Spleen (tissue), 11 donors: ENCODE measurements at regions not wholly inside any gene's neighbourhood (a gene's known extent, or its start where the extent isn't known, plus 50 kb on each side); places are given as distances from the start of the nearest gene placed in this dataset.

Experiments
- DNase-seq: peaks from one replicate; pipeline ENCODE4 v3.0.0-alpha.2; 2020
- H3K27ac ChIP-seq, 8 donors: fragments of 200-600 bp; sonication (generic) in 7 of 8; 1 replicate in 4 of 8; 2 replicates in 4 of 8; pipeline versions ENCODE4 v1.5.0 to v1.8.0; 2016 to 2021; ENCODE audit warnings: inconsistent platforms in 4 of 8, mild to moderate bottlenecking in 4 of 8, moderate library complexity in 1 of 8
- H3K27me3 ChIP-seq, 7 donors: fragments of 200-600 bp; sonication (generic) in 6 of 7; replicated peaks in 1 of 7; 1 replicate in 4 of 7; 2 replicates in 3 of 7; pipeline versions ENCODE4 v1.5.0 to v1.8.0; 2016 to 2021; ENCODE audit warnings: inconsistent platforms in 3 of 7, mild to moderate bottlenecking in 1 of 7
- H3K36me3 ChIP-seq, 6 donors: fragments of 200-600 bp; sonication (generic) in 5 of 6; 1 replicate in 4 of 6; 2 replicates in 2 of 6; pipeline versions ENCODE4 v1.5.0 to v1.8.0; 2016 to 2021; ENCODE audit warnings: inconsistent platforms in 2 of 6
- H3K4me1 ChIP-seq, 6 donors: fragments of 200-600 bp; sonication (generic) in 5 of 6; 1 replicate in 3 of 6; 2 replicates in 3 of 6; pipeline versions ENCODE4 v1.5.0 to v1.8.0; 2016 to 2021; ENCODE audit warnings: inconsistent platforms in 3 of 6
- H3K4me3 ChIP-seq, 8 donors: fragments of 200-600 bp; sonication (generic) in 7 of 8; 1 replicate in 4 of 8; 2 replicates in 4 of 8; pipeline versions ENCODE4 v1.5.0 to v1.8.0; 2016 to 2021; ENCODE audit warnings: inconsistent platforms in 4 of 8, mild to moderate bottlenecking in 4 of 8, moderate library complexity in 2 of 8
- H3K9me3 ChIP-seq, 8 donors: fragments of 200-600 bp; sonication (generic) in 7 of 8; 1 replicate in 4 of 8; 2 replicates in 4 of 8; pipeline versions ENCODE4 v1.5.0 to v1.8.0; 2016 to 2021; ENCODE audit warnings: inconsistent platforms in 4 of 8
- CTCF ChIP-seq, 11 experiments: fragments of 200-600 bp in 7 of 11; fragments of 450-650 bp in 4 of 11; sonication (generic) in 4 of 11; IDR thresholded peaks in 8 of 11; conservative IDR thresholded peaks in 3 of 11; 1 replicate in 7 of 11; 2 replicates in 4 of 11; pipeline versions ENCODE4 v1.4.0 to v1.8.0; 2016 to 2021; ENCODE audit warnings: antibody characterized with exemption in 11 of 11, inconsistent platforms in 4 of 11, mild to moderate bottlenecking in 1 of 11
- POLR2A ChIP-seq, 3 donors: fragments of 450-650 bp; IDR thresholded peaks; one replicate each; pipeline ENCODE4 v1.5.1; 2017; ENCODE audit warnings: antibody characterized with exemption in 3 of 3, mild to moderate bottlenecking in 1 of 3
- POLR2AphosphoS5 ChIP-seq, 3 donors: sonication (generic); formaldehyde crosslinking; IDR thresholded peaks; one replicate each; pipeline ENCODE4 v1.5.1; 2017; ENCODE audit warnings: antibody characterized with exemption in 3 of 3
- WGBS, 5 donors: extraction: QIAGEN DNeasy Blood & Tissue Kit in 3 of 5; methylation state at CpG; one replicate each; pipeline versions ENCODE4 v1.1.5 to v1.1.7; 2013 to 2018; 5-methylcytosine and 5-hydroxymethylcytosine counted together
- intact Hi-C: fragments of 100-400 bp; cut with DNase I; formaldehyde crosslinking; loops from one replicate; pipeline ENCODE4 v1.15.0; 2023; ENCODE audit warnings: low total_unique reads
- donor health status: healthy with polysubstance abuse.
- donor health status: DM: no; HTN: no; CAD: no; lungs with moderate emphysema.
- donor health status: DM: no; HTN: no; CAD: no.
- donor health status: Bipolar disorder and iron deficiency.
- donor health status: healthy.
- donor health status: DM: no; HTN: no; CAD: no.
- donor health status: DM: yes; HTN: yes; CAD: no.

GRCh38 chr14:92252323-92252722 lies 70.6 kb upstream of the SLC24A4 start:
- WGBS, 5 donors, result 71 to 75% (median 74%) methylated on average over 16 of the region's 16 CpGs
- no peak for DNase-seq
- Histone ChIP-seq H3K9me3 (no peaks in the 10 kb centered on the region), H3K27ac (no peak overlapping the region), H3K27me3 (peaks cover 0 to 57% (median 17%) of the 10 kb centered on the region in 7 donors), H3K36me3 (no peaks in the 10 kb centered on the region), H3K4me1 (peaks cover 0 to 26% (median 2%) of the 10 kb centered on the region in 6 donors), H3K4me3 (no peak overlapping the region)
- intact Hi-C loops, result no loop called here
- no peak for TF ChIP-seq POLR2A (IDR thresholded peaks at IDR 0.05)
- no peak for TF ChIP-seq CTCF (IDR thresholded peaks at IDR 0.05 in 8 of 11, conservative IDR thresholded peaks at IDR 0.05 in 3 of 11)
- no peak for TF ChIP-seq POLR2AphosphoS5 (IDR thresholded peaks at IDR 0.05)

GRCh38 chr14:92253381-92253894 lies 69.5 kb upstream of the SLC24A4 start:
- H3K27me3 ChIP-seq, result peaks cover 0 to 57% (median 17%) of the 10 kb centered on the region in 7 donors
- no peaks in the 10 kb centered on the region for H3K9me3 ChIP-seq
- WGBS, 5 donors, result 49 to 64% (median 50%) methylated on average over 15 of the region's 15 CpGs

GRCh38 chr14:92254786-92255185 lies 68.2 kb upstream of the SLC24A4 start:
- no peak for DNase-seq
- no peak overlapping the region for H3K4me3 ChIP-seq
- TF ChIP-seq POLR2A (IDR thresholded peaks at IDR 0.05) (no peak), CTCF (IDR thresholded peaks at IDR 0.05 in 8 of 11, conservative IDR thresholded peaks at IDR 0.05 in 3 of 11) (no peak), POLR2AphosphoS5 (IDR thresholded peaks at IDR 0.05) (no peak)
- H3K36me3 ChIP-seq, result no peaks in the 10 kb centered on the region
- peaks cover 0 to 20% (median 5%) of the 10 kb centered on the region in 6 donors for H3K4me1 ChIP-seq
- intact Hi-C loops, result no loop called here
- WGBS, 5 donors, result 18 to 28% (median 19%) methylated on average over 17 to 18 of the region's 18 CpGs
- H3K9me3 ChIP-seq, result no peaks in the 10 kb centered on the region
- peaks cover 0 to 57% (median 17%) of the 10 kb centered on the region in 7 donors for H3K27me3 ChIP-seq
- H3K27ac ChIP-seq, result no peak overlapping the region

More at GRCh38 chr14:92253381-92253894, 69.5 kb upstream of the SLC24A4 start:
- DNase-seq, result no peak
- intact Hi-C loops, result no loop called here
- Histone ChIP-seq H3K4me1 (peaks cover 0 to 18% (median 2%) of the 10 kb centered on the region in 6 donors), H3K27ac (no peak overlapping the region), H3K36me3 (no peaks in the 10 kb centered on the region), H3K4me3 (no peak overlapping the region)
- no peak for TF ChIP-seq CTCF (IDR thresholded peaks at IDR 0.05 in 8 of 11, conservative IDR thresholded peaks at IDR 0.05 in 3 of 11)
- no peak for TF ChIP-seq POLR2A (IDR thresholded peaks at IDR 0.05)
- TF ChIP-seq POLR2AphosphoS5 (IDR thresholded peaks at IDR 0.05), result no peak

- Histone ChIP-seq H3K36me3 (no peaks in the 10 kb centered on the region), H3K27me3 (peaks cover 0 to 38% (median 17%) of the 10 kb centered on the region in 7 donors), H3K9me3 (no peaks in the 10 kb centered on the region), H3K27ac (peak overlapping the region in 3 of 8 donors; percentile 32 to 69 (median 50)), H3K4me1 (peaks cover 0 to 35% (median 9%) of the 10 kb centered on the region in 6 donors), H3K4me3 (no peak overlapping the region)
- 65 to 90% (median 67%) methylated on average over 2 to 3 of the region's 3 CpGs for WGBS, 5 donors
- TF ChIP-seq POLR2A (IDR thresholded peaks at IDR 0.05) (no peak), POLR2AphosphoS5 (IDR thresholded peaks at IDR 0.05) (no peak), CTCF (IDR thresholded peaks at IDR 0.05 in 8 of 11, conservative IDR thresholded peaks at IDR 0.05 in 3 of 11) (no peak)
- intact Hi-C loops, result no loop called here
- no peak for DNase-seq
Measured at GRCh38 chr14:92258934-92259333, 64.0 kb upstream of the SLC24A4 start.
